ENCODE measurements at regions not wholly inside any gene's neighbourhood (a gene's known extent, or its start where the extent isn't known, plus 50 kb on each side); places are given as distances from the start of the nearest gene placed in this dataset.

- Mint-ChIP-seq H3K4me1 (ENCODE audit: unreplicated experiment) (peaks cover 26% of the 10 kb centered on the region), H3K27ac (ENCODE audit: unreplicated experiment) (peak overlapping the region; percentile 88), H3K36me3 (ENCODE audit: low read depth, unreplicated experiment) (no peaks in the 10 kb centered on the region), H3K27me3 (ENCODE audit: unreplicated experiment) (peaks cover 6% of the 10 kb centered on the region), H3K9me3 (ENCODE audit: unreplicated experiment) (no peaks in the 10 kb centered on the region), H3K4me3 (ENCODE audit: unreplicated experiment) (no peak overlapping the region)
- no peak for DNase-seq (ENCODE audit: low spot score)
- TF ChIP-seq CTCF (IDR thresholded peaks at IDR 0.05; ENCODE audit: unreplicated experiment) = no peak
These were observed 237.6 kb upstream of the ZNF462 start for GRCh38 chr9:106625259-106625789.

GRCh38 chr9:106626936-106627335, 236.0 kb upstream of the ZNF462 start:
- no peak for DNase-seq (ENCODE audit: low spot score)
- Mint-ChIP-seq H3K9me3 (ENCODE audit: unreplicated experiment) (no peaks in the 10 kb centered on the region), H3K27ac (ENCODE audit: unreplicated experiment) (peak overlapping the region; percentile 93), H3K27me3 (ENCODE audit: unreplicated experiment) (no peaks in the 10 kb centered on the region), H3K4me3 (ENCODE audit: unreplicated experiment) (no peak overlapping the region), H3K4me1 (ENCODE audit: unreplicated experiment) (peaks cover 20% of the 10 kb centered on the region), H3K36me3 (ENCODE audit: low read depth, unreplicated experiment) (no peaks in the 10 kb centered on the region)
- no peak for TF ChIP-seq CTCF (IDR thresholded peaks at IDR 0.05; ENCODE audit: unreplicated experiment)

- H3K27ac Mint-ChIP-seq (ENCODE audit: unreplicated experiment) = no peak overlapping the region
These were observed 230.3 kb upstream of the ZNF462 start for GRCh38 chr9:106632621-106633020.

GRCh38 chr9:106634183-106634582, 228.8 kb upstream of the ZNF462 start:
- H3K36me3 Mint-ChIP-seq (ENCODE audit: low read depth, unreplicated experiment) = no peaks in the 10 kb centered on the region
- TF ChIP-seq CTCF (IDR thresholded peaks at IDR 0.05; ENCODE audit: unreplicated experiment) = no peak
- H3K27ac Mint-ChIP-seq (ENCODE audit: unreplicated experiment) = no peak overlapping the region
- DNase-seq (ENCODE audit: low spot score) = no peak
- H3K4me1 Mint-ChIP-seq (ENCODE audit: unreplicated experiment) = no peaks in the 10 kb centered on the region
- no peaks in the 10 kb centered on the region for H3K9me3 Mint-ChIP-seq (ENCODE audit: unreplicated experiment)
- no peaks in the 10 kb centered on the region for H3K27me3 Mint-ChIP-seq (ENCODE audit: unreplicated experiment)
- H3K4me3 Mint-ChIP-seq (ENCODE audit: unreplicated experiment) = no peak overlapping the region

More at GRCh38 chr9:106632621-106633020, 230.3 kb upstream of the ZNF462 start:
- no peak overlapping the region for H3K4me3 Mint-ChIP-seq (ENCODE audit: unreplicated experiment)
- H3K9me3 Mint-ChIP-seq (ENCODE audit: unreplicated experiment) = no peaks in the 10 kb centered on the region
- no peaks in the 10 kb centered on the region for H3K27me3 Mint-ChIP-seq (ENCODE audit: unreplicated experiment)
- no peaks in the 10 kb centered on the region for H3K36me3 Mint-ChIP-seq (ENCODE audit: low read depth, unreplicated experiment)
- no peak for TF ChIP-seq CTCF (IDR thresholded peaks at IDR 0.05; ENCODE audit: unreplicated experiment)
- DNase-seq (ENCODE audit: low spot score) = no peak
- H3K4me1 Mint-ChIP-seq (ENCODE audit: unreplicated experiment) = no peaks in the 10 kb centered on the region

GRCh38 chr9:106634641-106635040, 228.3 kb upstream of the ZNF462 start:
- TF ChIP-seq CTCF (IDR thresholded peaks at IDR 0.05; ENCODE audit: unreplicated experiment) = no peak
- H3K27ac Mint-ChIP-seq (ENCODE audit: unreplicated experiment) = no peak overlapping the region
- H3K36me3 Mint-ChIP-seq (ENCODE audit: low read depth, unreplicated experiment) = no peaks in the 10 kb centered on the region
- H3K4me3 Mint-ChIP-seq (ENCODE audit: unreplicated experiment) = no peak overlapping the region
- no peaks in the 10 kb centered on the region for H3K9me3 Mint-ChIP-seq (ENCODE audit: unreplicated experiment)
- DNase-seq (ENCODE audit: low spot score) = no peak
- H3K4me1 Mint-ChIP-seq (ENCODE audit: unreplicated experiment) = no peaks in the 10 kb centered on the region
- H3K27me3 Mint-ChIP-seq (ENCODE audit: unreplicated experiment) = no peaks in the 10 kb centered on the region
